MM.1S (cell line): ENCODE measurements at regions not wholly inside any gene's neighbourhood (a gene's known extent, or its start where the extent isn't known, plus 50 kb on each side); places are given as distances from the start of the nearest gene placed in this dataset.

Experiments
- DNase-seq: peaks from one replicate; pipeline ENCODE4 v3.0.0-alpha.2; 2015
- H2AFZ ChIP-seq: fragments of 300-600 bp; sonication (generic); 2 replicates; pipeline ENCODE4 v1.6.0; 2016; ENCODE audit warnings: antibody characterized with exemption, low read length
- H3F3A ChIP-seq: fragments of 300-600 bp; sonication (generic); 2 replicates; pipeline ENCODE4 v1.6.1; 2016; ENCODE audit warnings: mild to moderate bottlenecking, antibody characterized with exemption, low read length, moderate library complexity, mixed read lengths; ENCODE audit not compliant: insufficient read depth
- H3K27ac ChIP-seq: fragments of 300-600 bp; sonication (generic); 2 replicates; pipeline ENCODE4 v1.5.1; 2016; ENCODE audit warnings: mild to moderate bottlenecking, low read length
- H3K27me3 ChIP-seq: fragments of 300-600 bp; sonication (generic); replicated peaks from 2 replicates; pipeline ENCODE4 v1.6.0; 2016; ENCODE audit warnings: low read length; ENCODE audit not compliant: insufficient read depth
- H3K36me3 ChIP-seq: fragments of 300-600 bp; sonication (generic); replicated peaks from 2 replicates; pipeline ENCODE4 v1.6.1; 2016; ENCODE audit warnings: mild to moderate bottlenecking, low read length, mixed read lengths; ENCODE audit not compliant: insufficient read depth
- H3K4me1 ChIP-seq: fragments of 300-600 bp; sonication (generic); 2 replicates; pipeline ENCODE4 v1.6.1; 2016; ENCODE audit warnings: low read length, mixed read lengths
- H3K4me2 ChIP-seq: fragments of 300-600 bp; sonication (generic); 2 replicates; pipeline ENCODE4 v1.6.0; 2016; ENCODE audit warnings: low read depth, low read length
- H3K4me3 ChIP-seq: fragments of 300-600 bp; sonication (generic); 2 replicates; pipeline ENCODE4 v1.5.1; 2016; ENCODE audit warnings: low read length, mixed read lengths
- H3K79me2 ChIP-seq: fragments of 300-600 bp; sonication (generic); 2 replicates; pipeline ENCODE4 v1.6.1; 2016; ENCODE audit warnings: mixed run types, low read length, mixed read lengths
- H3K9ac ChIP-seq: fragments of 300-600 bp; sonication (generic); 2 replicates; pipeline ENCODE4 v1.6.1; 2016; ENCODE audit warnings: low read length, mixed read lengths
- H3K9me2 ChIP-seq: fragments of 300-600 bp; sonication (generic); replicated peaks from 2 replicates; pipeline ENCODE4 v1.6.1; 2016; ENCODE audit warnings: mild to moderate bottlenecking, low read length, mixed read lengths; ENCODE audit not compliant: insufficient read depth
- H3K9me3 ChIP-seq: fragments of 300-600 bp; sonication (generic); replicated peaks from 2 replicates; pipeline ENCODE4 v1.6.1; 2016; ENCODE audit warnings: mild to moderate bottlenecking, low read length, mixed read lengths; ENCODE audit not compliant: insufficient read depth
- H4K20me1 ChIP-seq: fragments of 300-600 bp; sonication (generic); 2 replicates; pipeline ENCODE4 v1.6.1; 2016; ENCODE audit warnings: mild to moderate bottlenecking, low read length, moderate library complexity, mixed read lengths; ENCODE audit not compliant: insufficient read depth
- EZH2 ChIP-seq: fragments of 300-600 bp; sonication (generic); optimal IDR thresholded peaks from 2 replicates; pipeline ENCODE3; 2017; ENCODE audit warnings: low read depth, mild to moderate bottlenecking, antibody characterized with exemption, low read length, mixed read lengths
- EZH2phosphoT487 ChIP-seq: fragments of 300-600 bp; sonication (generic); IDR thresholded peaks from 2 replicates; pipeline ENCODE4 v1.6.1; 2018; ENCODE audit warnings: antibody characterized with exemption, low read length
- TF ChIP-seq, protein P1 (sequence below): fragments of 300-600 bp; sonication (generic); IDR thresholded peaks from 2 replicates; pipeline ENCODE4 v1.5.1; 2016; ENCODE audit warnings: antibody characterized with exemption, low read length, mixed read lengths

DNA sequence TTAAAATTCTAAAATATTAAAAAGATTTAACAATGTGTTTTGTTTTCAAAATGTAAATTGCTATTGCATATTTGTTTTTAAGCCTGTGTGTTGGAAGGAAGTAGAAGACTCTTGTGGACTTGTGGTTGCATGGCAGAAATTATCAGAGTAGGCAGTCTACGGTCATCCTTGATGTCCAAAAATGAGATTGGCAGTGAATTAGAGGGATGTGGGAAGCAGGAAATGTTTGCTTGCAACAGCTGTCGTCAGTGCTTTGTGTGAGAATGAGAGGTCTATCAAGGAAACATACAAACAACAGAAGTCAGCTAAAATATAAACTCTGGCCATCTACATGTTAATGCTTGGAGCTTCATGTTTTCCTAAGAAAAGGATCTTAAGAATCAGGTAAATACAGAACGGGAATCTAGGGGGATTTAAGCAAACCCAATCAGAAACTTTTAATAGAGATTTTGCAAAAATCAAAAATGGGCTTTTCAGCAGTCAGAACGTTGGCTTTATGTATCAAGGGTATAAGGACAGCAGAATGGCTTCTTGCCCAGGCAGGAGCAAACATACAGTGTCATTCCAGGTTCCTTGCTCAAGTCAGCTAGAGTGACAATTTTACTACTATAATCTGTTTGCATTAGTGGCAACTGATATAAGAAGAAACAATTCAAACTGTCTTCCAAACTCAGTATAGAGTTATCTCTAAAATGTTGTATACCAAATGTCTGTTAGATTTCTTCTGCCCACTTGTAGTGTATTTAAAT, 196.7 kb downstream of the CYB561 start:
- no peak for DNase-seq
- Histone ChIP-seq H3F3A (no peaks in the 10 kb centered on the region), H3K9me3 (no peaks in the 10 kb centered on the region), H3K4me1 (no peaks in the 10 kb centered on the region), H2AFZ (no peak overlapping the region), H3K9me2 (no peaks in the 10 kb centered on the region), H3K27me3 (no peaks in the 10 kb centered on the region), H3K4me2 (no peak overlapping the region), H3K9ac (no peak overlapping the region), H3K79me2 (no peaks in the 10 kb centered on the region), H4K20me1 (no peaks in the 10 kb centered on the region), H3K27ac (no peak overlapping the region), H3K36me3 (no peaks in the 10 kb centered on the region), H3K4me3 (no peak overlapping the region)
- TF ChIP-seq EZH2phosphoT487 (no peak), EZH2 (no peak)
- TF ChIP-seq, protein P1, sequence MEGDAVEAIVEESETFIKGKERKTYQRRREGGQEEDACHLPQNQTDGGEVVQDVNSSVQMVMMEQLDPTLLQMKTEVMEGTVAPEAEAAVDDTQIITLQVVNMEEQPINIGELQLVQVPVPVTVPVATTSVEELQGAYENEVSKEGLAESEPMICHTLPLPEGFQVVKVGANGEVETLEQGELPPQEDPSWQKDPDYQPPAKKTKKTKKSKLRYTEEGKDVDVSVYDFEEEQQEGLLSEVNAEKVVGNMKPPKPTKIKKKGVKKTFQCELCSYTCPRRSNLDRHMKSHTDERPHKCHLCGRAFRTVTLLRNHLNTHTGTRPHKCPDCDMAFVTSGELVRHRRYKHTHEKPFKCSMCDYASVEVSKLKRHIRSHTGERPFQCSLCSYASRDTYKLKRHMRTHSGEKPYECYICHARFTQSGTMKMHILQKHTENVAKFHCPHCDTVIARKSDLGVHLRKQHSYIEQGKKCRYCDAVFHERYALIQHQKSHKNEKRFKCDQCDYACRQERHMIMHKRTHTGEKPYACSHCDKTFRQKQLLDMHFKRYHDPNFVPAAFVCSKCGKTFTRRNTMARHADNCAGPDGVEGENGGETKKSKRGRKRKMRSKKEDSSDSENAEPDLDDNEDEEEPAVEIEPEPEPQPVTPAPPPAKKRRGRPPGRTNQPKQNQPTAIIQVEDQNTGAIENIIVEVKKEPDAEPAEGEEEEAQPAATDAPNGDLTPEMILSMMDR: no peak

GRCh38 chr17:63250830-63251229, 195.3 kb downstream of the CYB561 start:
- Histone ChIP-seq H3K27me3 (no peaks in the 10 kb centered on the region), H3K4me3 (no peak overlapping the region), H4K20me1 (no peaks in the 10 kb centered on the region), H3F3A (no peaks in the 10 kb centered on the region), H3K9me3 (no peaks in the 10 kb centered on the region), H3K4me1 (no peaks in the 10 kb centered on the region), H3K9me2 (no peaks in the 10 kb centered on the region), H2AFZ (no peak overlapping the region), H3K36me3 (no peaks in the 10 kb centered on the region), H3K27ac (no peak overlapping the region), H3K79me2 (no peaks in the 10 kb centered on the region), H3K9ac (no peak overlapping the region), H3K4me2 (no peak overlapping the region)
- TF ChIP-seq EZH2 (no peak), EZH2phosphoT487 (no peak)
- TF ChIP-seq, protein P1: no peak
- no peak for DNase-seq

DNA sequence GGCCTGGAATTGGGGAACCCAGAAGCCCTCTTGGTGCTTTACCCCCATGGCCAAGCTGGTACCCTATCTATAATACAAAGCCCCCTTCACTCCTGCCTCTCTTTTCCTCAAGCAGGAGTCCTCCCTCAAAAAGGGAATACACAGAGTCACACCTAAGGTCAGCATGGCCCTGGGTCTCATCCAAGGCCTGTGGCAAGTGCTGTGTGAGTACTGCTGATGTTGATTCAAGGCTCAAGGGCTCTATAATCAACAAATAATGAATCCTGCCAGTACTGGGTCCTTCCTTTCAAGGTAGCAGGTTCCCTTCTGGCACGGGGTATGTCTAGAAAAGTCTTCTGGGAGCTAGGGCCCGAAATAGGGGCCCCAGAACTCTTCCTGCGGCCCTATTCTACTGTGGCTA, 187.3 kb downstream of the CYB561 start:
- no peaks in the 10 kb centered on the region for H4K20me1 ChIP-seq
- H3F3A ChIP-seq: no peaks in the 10 kb centered on the region
- no peak overlapping the region for H2AFZ ChIP-seq
- H3K9me2 ChIP-seq: no peaks in the 10 kb centered on the region
- no peaks in the 10 kb centered on the region for H3K9me3 ChIP-seq
- DNase-seq: no peak
- TF ChIP-seq EZH2phosphoT487 (no peak), EZH2 (no peak)
- TF ChIP-seq, protein P1: no peak
- H3K79me2 ChIP-seq: no peaks in the 10 kb centered on the region
- no peak overlapping the region for H3K27ac ChIP-seq
- no peak overlapping the region for H3K4me3 ChIP-seq
- H3K9ac ChIP-seq: no peak overlapping the region
- no peak overlapping the region for H3K4me2 ChIP-seq
- H3K4me1 ChIP-seq: no peaks in the 10 kb centered on the region
- H3K27me3 ChIP-seq: no peaks in the 10 kb centered on the region
- H3K36me3 ChIP-seq: no peaks in the 10 kb centered on the region
